ENCODE measurements at regions not wholly inside any gene's neighbourhood (a gene's known extent, or its start where the extent isn't known, plus 50 kb on each side); places are given as distances from the start of the nearest gene placed in this dataset.

DNA sequence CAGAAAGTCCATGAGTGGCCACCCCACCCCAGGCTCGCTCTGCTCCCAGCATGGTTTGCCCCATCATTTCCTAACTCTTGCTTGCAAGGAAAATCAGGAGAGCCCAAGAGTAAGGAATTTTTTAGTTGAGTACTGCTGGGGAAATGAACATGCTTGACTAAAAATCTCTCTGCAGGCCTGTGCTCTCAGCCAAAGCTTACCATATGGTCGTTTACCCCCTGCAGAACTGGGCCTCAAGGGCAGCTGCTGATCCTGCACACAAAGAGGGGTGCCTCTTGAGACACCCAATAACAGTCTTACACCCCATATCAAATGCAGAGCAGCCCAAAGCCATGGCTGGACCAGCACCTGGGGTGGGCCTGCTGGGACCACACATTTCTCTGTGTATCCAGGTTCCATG, 183.2 kb downstream of the CXCL12 start:
- TF ChIP-seq, protein P1, sequence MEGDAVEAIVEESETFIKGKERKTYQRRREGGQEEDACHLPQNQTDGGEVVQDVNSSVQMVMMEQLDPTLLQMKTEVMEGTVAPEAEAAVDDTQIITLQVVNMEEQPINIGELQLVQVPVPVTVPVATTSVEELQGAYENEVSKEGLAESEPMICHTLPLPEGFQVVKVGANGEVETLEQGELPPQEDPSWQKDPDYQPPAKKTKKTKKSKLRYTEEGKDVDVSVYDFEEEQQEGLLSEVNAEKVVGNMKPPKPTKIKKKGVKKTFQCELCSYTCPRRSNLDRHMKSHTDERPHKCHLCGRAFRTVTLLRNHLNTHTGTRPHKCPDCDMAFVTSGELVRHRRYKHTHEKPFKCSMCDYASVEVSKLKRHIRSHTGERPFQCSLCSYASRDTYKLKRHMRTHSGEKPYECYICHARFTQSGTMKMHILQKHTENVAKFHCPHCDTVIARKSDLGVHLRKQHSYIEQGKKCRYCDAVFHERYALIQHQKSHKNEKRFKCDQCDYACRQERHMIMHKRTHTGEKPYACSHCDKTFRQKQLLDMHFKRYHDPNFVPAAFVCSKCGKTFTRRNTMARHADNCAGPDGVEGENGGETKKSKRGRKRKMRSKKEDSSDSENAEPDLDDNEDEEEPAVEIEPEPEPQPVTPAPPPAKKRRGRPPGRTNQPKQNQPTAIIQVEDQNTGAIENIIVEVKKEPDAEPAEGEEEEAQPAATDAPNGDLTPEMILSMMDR (IDR thresholded peaks at IDR 0.05 in 8 of 11, conservative IDR thresholded peaks at IDR 0.05 in 3 of 11) = no peak
- TF ChIP-seq POLR2AphosphoS5 (IDR thresholded peaks at IDR 0.05) (no peak), POLR2A (IDR thresholded peaks at IDR 0.05) (no peak)
